Naive thymus-derived CD4-positive, alpha-beta T cell (primary cell): ENCODE measurements at regions not wholly inside any gene's neighbourhood (a gene's known extent, or its start where the extent isn't known, plus 50 kb on each side); places are given as distances from the start of the nearest gene placed in this dataset.

Source experiments
- ATAC-seq: fragments of 150-1000 bp; cut with Tn5 transposase; 2 replicates; pipeline ENCODE4 v1.10.0; 2021; ENCODE audit warnings: mild to moderate bottlenecking, moderate library complexity
- CTCF ChIA-PET: fragments of 350-600 bp; sonication (Branson Sonifier 250); formaldehyde crosslinking; loops from one replicate; lab custom pipeline; 2021; ENCODE audit warnings: antibody characterized with exemption; lab: Charles Lee
- POLR2A ChIA-PET: fragments of 350-600 bp; sonication (Branson Sonifier 250); formaldehyde crosslinking; loops from one replicate; lab custom pipeline; 2021; ENCODE audit warnings: antibody characterized with exemption, inconsistent platforms; lab: Charles Lee
- DNase-seq, 9 donors: peaks; one replicate each; pipeline versions ENCODE4 v3.0.0 to v3.0.0-alpha.2; 2020 to 2022; ENCODE audit warnings: mixed read lengths in 1 of 9
- H3K27ac ChIP-seq: one replicate; pipeline ENCODE4 v1.7.0; 2013; ENCODE audit warnings: mild to moderate bottlenecking, low read depth, low read length, moderate library complexity
- H3K27me3 ChIP-seq, 2 donors: one replicate each; pipeline ENCODE4 v1.7.0; 2013; ENCODE audit warnings: low read length in 2 of 2, mild to moderate bottlenecking in 2 of 2, moderate library complexity in 2 of 2; ENCODE audit not compliant: control insufficient read depth in 2 of 2, insufficient read depth in 2 of 2
- H3K36me3 ChIP-seq, 3 experiments: 1 replicate in 2 of 3; 2 replicates in 1 of 3; pipeline ENCODE4 v1.7.0; 2013; ENCODE audit warnings: low read length in 3 of 3, mild to moderate bottlenecking in 3 of 3, moderate library complexity in 1 of 3; ENCODE audit not compliant: insufficient read depth in 3 of 3, control insufficient read depth in 2 of 3
- H3K4me1 ChIP-seq, 2 donors: one replicate each; pipeline ENCODE4 v1.7.0; 2013; ENCODE audit warnings: low read length in 2 of 2, mild to moderate bottlenecking in 2 of 2, moderate library complexity in 1 of 2; ENCODE audit not compliant: control insufficient read depth in 2 of 2, insufficient read depth in 2 of 2
- H3K4me3 ChIP-seq: 2 replicates; pipeline ENCODE4 v1.7.0; 2013; ENCODE audit warnings: mild to moderate bottlenecking, low read length
- H3K9me3 ChIP-seq, 3 experiments: 1 replicate in 2 of 3; 2 replicates in 1 of 3; pipeline ENCODE4 v1.7.0; 2013; ENCODE audit warnings: low read length in 3 of 3; ENCODE audit not compliant: control insufficient read depth in 2 of 3
- H3K27ac Mint-ChIP-seq, 9 donors: one replicate each; pipeline ENCODE4 v1.8.0; 2020 to 2022; ENCODE audit warnings: mixed read lengths in 9 of 9, mild to moderate bottlenecking in 8 of 9, moderate library complexity in 5 of 9, inconsistent platforms in 2 of 9
- H3K27me3 Mint-ChIP-seq, 5 donors: one replicate each; pipeline ENCODE4 v1.8.0; 2021 to 2022; ENCODE audit warnings: mixed read lengths in 5 of 5, mild to moderate bottlenecking in 1 of 5
- H3K36me3 Mint-ChIP-seq, 5 donors: one replicate each; pipeline ENCODE4 v1.8.0; 2020 to 2022; ENCODE audit warnings: mixed read lengths in 5 of 5, mild to moderate bottlenecking in 3 of 5, inconsistent platforms in 1 of 5
- H3K4me1 Mint-ChIP-seq, 7 donors: one replicate each; pipeline ENCODE4 v1.8.0; 2020 to 2022; ENCODE audit warnings: mixed read lengths in 7 of 7, mild to moderate bottlenecking in 3 of 7, inconsistent platforms in 1 of 7
- H3K4me3 Mint-ChIP-seq, 10 donors: one replicate each; pipeline ENCODE4 v1.8.0; 2020 to 2022; ENCODE audit warnings: mild to moderate bottlenecking in 10 of 10, mixed read lengths in 10 of 10, moderate library complexity in 6 of 10, inconsistent platforms in 2 of 10
- H3K9me3 Mint-ChIP-seq, 11 donors: one replicate each; pipeline ENCODE4 v1.8.0; 2020 to 2022; ENCODE audit warnings: mixed read lengths in 11 of 11, mild to moderate bottlenecking in 4 of 11, inconsistent platforms in 1 of 11, moderate library complexity in 1 of 11
- intact Hi-C, 2 donors: fragments of 100-400 bp; cut with micrococcal nuclease; formaldehyde crosslinking; loops; one replicate each; pipeline ENCODE4 v1.15.1; 2023

- Mint-ChIP-seq H3K4me1 (no peaks in the 10 kb centered on the region), H3K27me3 (no peaks in the 10 kb centered on the region), H3K9me3 (peaks cover 0 to 11% (median 3%) of the 10 kb centered on the region in 11 donors), H3K4me3 (no peak overlapping the region), H3K36me3 (no peaks in the 10 kb centered on the region), H3K27ac (no peak overlapping the region)
- no peak for DNase-seq
- Histone ChIP-seq H3K9me3 (no peaks in the 10 kb centered on the region), H3K36me3 (no peaks in the 10 kb centered on the region), H3K27ac (no peak overlapping the region), H3K27me3 (no peaks in the 10 kb centered on the region), H3K4me3 (no peak overlapping the region), H3K4me1 (no peaks in the 10 kb centered on the region)
- ChIA-PET CTCF (no interaction called here), POLR2A (no interaction called here)
- intact Hi-C loops: no loop called here
- ATAC-seq: no peak
Measured at GRCh38 chr7:46786995-46787394, 794.9 kb downstream of the TNS3 start.

GRCh38 chr7:46786221-46786954 lies 795.5 kb downstream of the TNS3 start:
- Histone ChIP-seq H3K27me3 (no peaks in the 10 kb centered on the region), H3K36me3 (no peaks in the 10 kb centered on the region), H3K9me3 (no peaks in the 10 kb centered on the region), H3K27ac (no peak overlapping the region), H3K4me3 (no peak overlapping the region), H3K4me1 (no peaks in the 10 kb centered on the region)
- intact Hi-C loops: no loop called here
- DNase-seq (no peak), ATAC-seq (no peak)
- no peaks in the 10 kb centered on the region for H3K4me1 Mint-ChIP-seq
- H3K27me3 Mint-ChIP-seq: no peaks in the 10 kb centered on the region
- no peak overlapping the region for H3K27ac Mint-ChIP-seq
- POLR2A ChIA-PET: no interaction called here
- H3K36me3 Mint-ChIP-seq: peaks cover 0 to 2% (median 0%) of the 10 kb centered on the region in 5 donors
- H3K4me3 Mint-ChIP-seq: no peak overlapping the region
- H3K9me3 Mint-ChIP-seq: peaks cover 0 to 11% (median 4%) of the 10 kb centered on the region in 11 donors
- CTCF ChIA-PET: no interaction called here

- intact Hi-C loops: no loop called here
- ChIA-PET POLR2A (no interaction called here), CTCF (no interaction called here)
- no peaks in the 10 kb centered on the region for H3K27me3 ChIP-seq
- ATAC-seq (no peak), DNase-seq (no peak)
- no peaks in the 10 kb centered on the region for H3K4me1 Mint-ChIP-seq
- H3K27ac ChIP-seq: no peak overlapping the region
- no peak overlapping the region for H3K27ac Mint-ChIP-seq
- no peaks in the 10 kb centered on the region for H3K4me1 ChIP-seq
- peaks cover 0 to 13% (median 5%) of the 10 kb centered on the region in 11 donors for H3K9me3 Mint-ChIP-seq
- H3K27me3 Mint-ChIP-seq: no peaks in the 10 kb centered on the region
- H3K4me3 Mint-ChIP-seq: no peak overlapping the region
- no peaks in the 10 kb centered on the region for H3K9me3 ChIP-seq
- H3K4me3 ChIP-seq: no peak overlapping the region
- H3K36me3 ChIP-seq: no peaks in the 10 kb centered on the region
- H3K36me3 Mint-ChIP-seq: peaks cover 0 to 4% (median 0%) of the 10 kb centered on the region in 5 donors
Measured at GRCh38 chr7:46784732-46785131, 797.2 kb downstream of the TNS3 start.

GRCh38 chr7:46781901-46782439 lies 799.9 kb downstream of the TNS3 start:
- Mint-ChIP-seq H3K27me3 (no peaks in the 10 kb centered on the region), H3K36me3 (peaks cover 0 to 6% (median 0%) of the 10 kb centered on the region in 5 donors), H3K4me1 (no peaks in the 10 kb centered on the region), H3K9me3 (peaks cover 5 to 21% (median 10%) of the 10 kb centered on the region in 11 donors), H3K27ac (no peak overlapping the region), H3K4me3 (no peak overlapping the region)
- no peaks in the 10 kb centered on the region for H3K27me3 ChIP-seq
- ATAC-seq (no peak), DNase-seq (no peak)
- H3K4me1 ChIP-seq: no peaks in the 10 kb centered on the region
- CTCF ChIA-PET: no interaction called here
- H3K27ac ChIP-seq: no peak overlapping the region
- no peaks in the 10 kb centered on the region for H3K9me3 ChIP-seq
- intact Hi-C loops: no loop called here
- no peak overlapping the region for H3K4me3 ChIP-seq
- no peaks in the 10 kb centered on the region for H3K36me3 ChIP-seq
- POLR2A ChIA-PET: no interaction called here

- H3K36me3 Mint-ChIP-seq: peaks cover 0 to 12% (median 0%) of the 10 kb centered on the region in 5 donors
- H3K4me1 Mint-ChIP-seq: no peaks in the 10 kb centered on the region
- H3K4me3 Mint-ChIP-seq: no peak overlapping the region
- ChIA-PET CTCF (no interaction called here), POLR2A (no interaction called here)
- H3K4me1 ChIP-seq: no peaks in the 10 kb centered on the region
- no peak overlapping the region for H3K4me3 ChIP-seq
- H3K27ac Mint-ChIP-seq: no peak overlapping the region
- no peaks in the 10 kb centered on the region for H3K27me3 ChIP-seq
- no peaks in the 10 kb centered on the region for H3K9me3 ChIP-seq
- H3K27me3 Mint-ChIP-seq: no peaks in the 10 kb centered on the region
- no peak for ATAC-seq
- intact Hi-C loops: no loop called here
- H3K27ac ChIP-seq: no peak overlapping the region
- DNase-seq: no peak
- H3K9me3 Mint-ChIP-seq: peaks cover 3 to 27% (median 11%) of the 10 kb centered on the region in 11 donors
- H3K36me3 ChIP-seq: no peaks in the 10 kb centered on the region
Measured at GRCh38 chr7:46776790-46777189, 805.1 kb downstream of the TNS3 start.

GRCh38 chr7:46775776-46776175 lies 806.1 kb downstream of the TNS3 start:
- ChIA-PET POLR2A (no interaction called here), CTCF (no interaction called here)
- H3K27me3 ChIP-seq: no peaks in the 10 kb centered on the region
- intact Hi-C loops: no loop called here
- H3K36me3 Mint-ChIP-seq: peaks cover 0 to 8% (median 0%) of the 10 kb centered on the region in 5 donors
- no peaks in the 10 kb centered on the region for H3K27me3 Mint-ChIP-seq
- H3K4me1 Mint-ChIP-seq: no peaks in the 10 kb centered on the region
- no peaks in the 10 kb centered on the region for H3K36me3 ChIP-seq
- ATAC-seq (no peak), DNase-seq (no peak)
- H3K9me3 ChIP-seq: no peaks in the 10 kb centered on the region
- H3K4me1 ChIP-seq: no peaks in the 10 kb centered on the region
- H3K4me3 Mint-ChIP-seq: no peak overlapping the region
- H3K4me3 ChIP-seq: no peak overlapping the region
- H3K27ac ChIP-seq: no peak overlapping the region
- H3K27ac Mint-ChIP-seq: no peak overlapping the region
- H3K9me3 Mint-ChIP-seq: peaks cover 0 to 27% (median 8%) of the 10 kb centered on the region in 11 donors

GRCh38 chr7:46775020-46775419 lies 806.9 kb downstream of the TNS3 start:
- H3K27me3 Mint-ChIP-seq: no peaks in the 10 kb centered on the region
- H3K4me3 Mint-ChIP-seq: no peak overlapping the region
- H3K9me3 ChIP-seq: no peaks in the 10 kb centered on the region
- H3K4me1 ChIP-seq: no peaks in the 10 kb centered on the region
- peaks cover 0 to 28% (median 10%) of the 10 kb centered on the region in 11 donors for H3K9me3 Mint-ChIP-seq
- no peaks in the 10 kb centered on the region for H3K27me3 ChIP-seq
- H3K4me1 Mint-ChIP-seq: no peaks in the 10 kb centered on the region
- H3K4me3 ChIP-seq: no peak overlapping the region
- H3K36me3 ChIP-seq: no peaks in the 10 kb centered on the region
- no peak overlapping the region for H3K27ac ChIP-seq
- H3K27ac Mint-ChIP-seq: no peak overlapping the region
- ChIA-PET POLR2A (no interaction called here), CTCF (interaction anchor here (0.7 kb wide), 1 partner anchor 230 kb away, joined by 3 read pairs; no protein-coding TSS in a partner anchor)
- no peak for DNase-seq
- peaks cover 0 to 8% (median 0%) of the 10 kb centered on the region in 5 donors for H3K36me3 Mint-ChIP-seq
- ATAC-seq: no peak
- intact Hi-C loops: no loop called here
